HEK293 (cell line): ENCODE measurements at regions not wholly inside any gene's neighbourhood (a gene's known extent, or its start where the extent isn't known, plus 50 kb on each side); places are given as distances from the start of the nearest gene placed in this dataset.

ENCODE experiments used
- CTCF ChIA-PET: fragments of 350-600 bp; formaldehyde crosslinking; extraction: SDS; loops from one replicate; lab custom pipeline; 2021; ENCODE audit warnings: antibody characterized with exemption; lab: Yijun Ruan, JAX
- POLR2A ChIA-PET: fragments of 300-600 bp; formaldehyde crosslinking; extraction: SDS; loops from one replicate; lab custom pipeline; 2020; ENCODE audit warnings: antibody characterized with exemption, inconsistent platforms; lab: Yijun Ruan, JAX
- H3K27ac ChIP-seq: fragments of 200-500 bp; sonication (Bioruptor generic); 2 replicates; pipeline ENCODE4 v1.5.1; 2014; ENCODE audit warnings: low read depth, low read length, control low read depth, inconsistent platforms; ENCODE audit errors: extremely low read depth
- H3K36me3 ChIP-seq, 2 experiments: fragments of 200-500 bp in 1 of 2; sonication (Bioruptor generic) in 1 of 2; 1 replicate in 1 of 2; 2 replicates in 1 of 2; pipeline ENCODE4 v1.5.1; 2014 to 2017; ENCODE audit warnings: inconsistent platforms in 2 of 2, low read length in 2 of 2; ENCODE audit not compliant: control insufficient read depth in 2 of 2, insufficient read depth in 1 of 2
- H3K4me1 ChIP-seq: fragments of 200-500 bp; sonication (Bioruptor generic); 2 replicates; pipeline ENCODE4 v1.5.1; 2014; ENCODE audit warnings: mild to moderate bottlenecking, low read length, inconsistent platforms; ENCODE audit not compliant: control insufficient read depth, insufficient read depth
- H3K4me3 ChIP-seq: 2 replicates; pipeline ENCODE4 v1.5.1; 2011; ENCODE audit warnings: low read depth, mild to moderate bottlenecking, control low read depth, low read length, moderate library complexity
- H3K9me3 ChIP-seq: fragments of 200-500 bp; sonication (Bioruptor generic); 2 replicates; pipeline ENCODE4 v1.5.1; 2014; ENCODE audit warnings: low read depth, low read length, inconsistent platforms; ENCODE audit not compliant: control insufficient read depth, insufficient read depth
- FEZF1 ChIP-seq: fragments of 450-650 bp; formaldehyde crosslinking; IDR thresholded peaks from 2 replicates; pipeline ENCODE4 v1.5.1; 2016; ENCODE audit warnings: missing biosample characterization, missing genetic modification characterization
- GLIS1 ChIP-seq: fragments of 450-650 bp; formaldehyde crosslinking; IDR thresholded peaks from 2 replicates; pipeline ENCODE4 v1.5.1; 2016; ENCODE audit warnings: missing biosample characterization, missing genetic modification characterization
- KLF7 ChIP-seq: fragments of 450-650 bp; formaldehyde crosslinking; IDR thresholded peaks from 2 replicates; pipeline ENCODE4 v1.5.1; 2016; ENCODE audit warnings: missing biosample characterization, missing genetic modification characterization, borderline replicate concordance
- PATZ1 ChIP-seq: fragments of 450-650 bp; formaldehyde crosslinking; IDR thresholded peaks from 2 replicates; pipeline ENCODE4 v1.5.1; 2016; ENCODE audit warnings: missing biosample characterization, missing genetic modification characterization
- SCRT1 ChIP-seq: fragments of 450-650 bp; formaldehyde crosslinking; IDR thresholded peaks from 2 replicates; pipeline ENCODE4 v1.5.1; 2016; ENCODE audit warnings: missing biosample characterization, missing genetic modification characterization, borderline replicate concordance
- SCRT2 ChIP-seq: fragments of 450-650 bp; formaldehyde crosslinking; IDR thresholded peaks from 2 replicates; pipeline ENCODE4 v1.5.1; 2016; ENCODE audit warnings: missing biosample characterization, missing genetic modification characterization
- ZFP69B ChIP-seq: fragments of 450-650 bp; formaldehyde crosslinking; IDR thresholded peaks from 2 replicates; pipeline ENCODE4 v1.5.1; 2016; ENCODE audit warnings: missing biosample characterization, missing genetic modification characterization
- ZNF155 ChIP-seq: fragments of 450-650 bp; formaldehyde crosslinking; IDR thresholded peaks from 2 replicates; pipeline ENCODE4 v1.5.1; 2016; ENCODE audit warnings: missing biosample characterization, missing genetic modification characterization
- ZNF2 ChIP-seq: fragments of 450-650 bp; formaldehyde crosslinking; IDR thresholded peaks from 2 replicates; pipeline ENCODE4 v1.5.1; 2016; ENCODE audit warnings: missing biosample characterization, missing genetic modification characterization
- ZNF266 ChIP-seq: fragments of 450-650 bp; formaldehyde crosslinking; IDR thresholded peaks from 2 replicates; pipeline ENCODE4 v1.5.1; 2016; ENCODE audit warnings: missing biosample characterization, missing genetic modification characterization, low read depth
- ZNF302 ChIP-seq: fragments of 450-650 bp; formaldehyde crosslinking; IDR thresholded peaks from 2 replicates; pipeline ENCODE4 v1.5.1; 2016; ENCODE audit warnings: missing biosample characterization, missing genetic modification characterization, low read depth
- ZNF324 ChIP-seq: fragments of 450-650 bp; formaldehyde crosslinking; IDR thresholded peaks from 2 replicates; pipeline ENCODE4 v1.5.1; 2016; ENCODE audit warnings: missing biosample characterization, missing genetic modification characterization
- ZNF335 ChIP-seq: fragments of 450-650 bp; formaldehyde crosslinking; conservative IDR thresholded peaks from 2 replicates; pipeline ENCODE4 v1.5.1; 2016; ENCODE audit warnings: missing biosample characterization, missing genetic modification characterization
- ZNF362 ChIP-seq: fragments of 450-650 bp; formaldehyde crosslinking; IDR thresholded peaks from 2 replicates; pipeline ENCODE4 v1.5.1; 2016; ENCODE audit warnings: missing biosample characterization, missing genetic modification characterization
- ZNF488 ChIP-seq: fragments of 450-650 bp; formaldehyde crosslinking; IDR thresholded peaks from 2 replicates; pipeline ENCODE4 v1.5.1; 2016; ENCODE audit warnings: missing biosample characterization, missing genetic modification characterization
- ZNF514 ChIP-seq: fragments of 450-650 bp; formaldehyde crosslinking; IDR thresholded peaks from 2 replicates; pipeline ENCODE4 v1.5.1; 2016; ENCODE audit warnings: missing biosample characterization, missing genetic modification characterization
- ZNF521 ChIP-seq: fragments of 450-650 bp; formaldehyde crosslinking; IDR thresholded peaks from 2 replicates; pipeline ENCODE4 v1.5.1; 2017; ENCODE audit warnings: missing biosample characterization, mild to moderate bottlenecking, missing genetic modification characterization
- ZNF639 ChIP-seq: fragments of 450-650 bp; formaldehyde crosslinking; IDR thresholded peaks from 2 replicates; pipeline ENCODE4 v1.5.1; 2016; ENCODE audit warnings: missing biosample characterization, missing genetic modification characterization
- ZNF658 ChIP-seq: fragments of 450-650 bp; formaldehyde crosslinking; IDR thresholded peaks from 2 replicates; pipeline ENCODE4; 2016; ENCODE audit warnings: missing biosample characterization, missing genetic modification characterization
- ZNF777 ChIP-seq: fragments of 450-650 bp; formaldehyde crosslinking; IDR thresholded peaks from 2 replicates; pipeline ENCODE4 v1.5.1; 2017; ENCODE audit warnings: missing biosample characterization, missing genetic modification characterization, borderline replicate concordance
- ZNF785 ChIP-seq: fragments of 450-650 bp; formaldehyde crosslinking; IDR thresholded peaks from 2 replicates; pipeline ENCODE4 v1.5.1; 2016; ENCODE audit warnings: missing biosample characterization, missing genetic modification characterization
- ZNF792 ChIP-seq: fragments of 450-650 bp; formaldehyde crosslinking; IDR thresholded peaks from 2 replicates; pipeline ENCODE4 v1.5.1; 2016; ENCODE audit warnings: missing biosample characterization, missing genetic modification characterization

GRCh38 chr6:8337147-8337546 lies 98.2 kb downstream of the SLC35B3 start (continued):
- TF ChIP-seq ZNF488 (tag by site-specific recombination) (no peak), FEZF1 (tag by site-specific recombination) (no peak), KLF7 (tag by site-specific recombination) (no peak), ZNF639 (tag by site-specific recombination) (no peak), SCRT1 (tag by site-specific recombination) (no peak), ZNF777 (tag by site-specific recombination) (no peak), ZNF521 (tag by site-specific recombination) (no peak)

- Histone ChIP-seq H3K36me3 (no peaks in the 10 kb centered on the region), H3K4me3 (no peak overlapping the region), H3K4me1 (no peaks in the 10 kb centered on the region), H3K27ac (no peak overlapping the region)
- CTCF ChIA-PET = interaction anchor here (0.6 to 1.0 kb wide), 3 partner anchors 34 to 204 kb away, joined by 3 to 4 read pairs (median 3); no protein-coding TSS in a partner anchor
- TF ChIP-seq ZNF362 (tag by site-specific recombination) (no peak), PATZ1 (tag by site-specific recombination) (no peak), ZNF335 (tag by site-specific recombination) (no peak), ZNF324 (tag by site-specific recombination) (no peak), ZNF155 (tag by site-specific recombination) (no peak), ZFP69B (no peak), ZNF266 (tag by site-specific recombination) (no peak), ZNF658 (tag by site-specific recombination) (no peak), ZNF514 (tag by site-specific recombination) (no peak), ZNF785 (tag by site-specific recombination) (no peak), ZNF302 (tag by site-specific recombination) (no peak), SCRT2 (tag by site-specific recombination) (no peak)
- TF ChIP-seq, all 188 proteins: peak for 0
- no peaks in the 10 kb centered on the region for H3K9me3 ChIP-seq
- POLR2A ChIA-PET = no interaction called here
Observed at GRCh38 chr6:8336406-8337057, 98.8 kb downstream of the SLC35B3 start.

- no peak overlapping the region for H3K27ac ChIP-seq
- H3K4me1 ChIP-seq = no peaks in the 10 kb centered on the region
- CTCF ChIA-PET = interaction anchor here (0.6 to 1.0 kb wide), 2 partner anchors 33 to 203 kb away, joined by 3 read pairs; no protein-coding TSS in a partner anchor
- no peaks in the 10 kb centered on the region for H3K36me3 ChIP-seq
- H3K4me3 ChIP-seq = no peak overlapping the region
- TF ChIP-seq GLIS1 (tag by site-specific recombination) (no peak), ZNF2 (tag by site-specific recombination) (no peak), ZNF792 (no peak), ZNF324 (tag by site-specific recombination) (no peak)
- TF ChIP-seq, all 188 proteins: peak for 0
- POLR2A ChIA-PET = no interaction called here
- no peaks in the 10 kb centered on the region for H3K9me3 ChIP-seq
Observed at GRCh38 chr6:8335896-8336295, 99.4 kb downstream of the SLC35B3 start.
